ENCODE measurements at regions not wholly inside any gene's neighbourhood (a gene's known extent, or its start where the extent isn't known, plus 50 kb on each side); places are given as distances from the start of the nearest gene placed in this dataset.
"Not testable (repeated sequence)": the region's sequence is repeated elsewhere in the genome, so short reads cannot be mapped to it uniquely, and the experiment has no call there.

GRCh38 chr18:55731594-55732042 is 143.6 kb upstream of the TCF4 start:
- H3K4me3 ChIP-seq (ENCODE audit: low read length) = no peak overlapping the region
- DNase-seq (ENCODE audit: low read depth) = no peak
- no peak for TF ChIP-seq CTCF (conservative IDR thresholded peaks at IDR 0.05; ENCODE audit: low read length)

GRCh38 chr18:55721006-55721405 is 133.0 kb upstream of the TCF4 start:
- H3K4me3 ChIP-seq (ENCODE audit: low read length); DNase-seq (ENCODE audit: low read depth): not testable (repeated sequence)

GRCh38 chr18:55713707-55714106 is 125.7 kb upstream of the TCF4 start:
- TF ChIP-seq CTCF (conservative IDR thresholded peaks at IDR 0.05; ENCODE audit: low read length) = no peak
- H3K4me3 ChIP-seq (ENCODE audit: low read length) = no peak overlapping the region
- DNase-seq (ENCODE audit: low read depth) = no peak

GRCh38 chr18:55706898-55707297 is 118.9 kb upstream of the TCF4 start:
- no peak overlapping the region for H3K4me3 ChIP-seq (ENCODE audit: low read length)
- peak; percentile 93 for DNase-seq (ENCODE audit: low read depth)
- no peak for TF ChIP-seq CTCF (conservative IDR thresholded peaks at IDR 0.05; ENCODE audit: low read length)

- peak; percentile 20; the same call in 1 of the 2 replicates for TF ChIP-seq CTCF (conservative IDR thresholded peaks at IDR 0.05; ENCODE audit: low read length)
- peak; percentile 11 for DNase-seq (ENCODE audit: low read depth)
Measured at GRCh38 chr18:55699233-55699765, 111.3 kb upstream of the TCF4 start.

GRCh38 chr18:55696811-55697210 is 108.8 kb upstream of the TCF4 start:
- TF ChIP-seq CTCF (conservative IDR thresholded peaks at IDR 0.05; ENCODE audit: low read length) = no peak
- no peak overlapping the region for H3K4me3 ChIP-seq (ENCODE audit: low read length)
- DNase-seq (ENCODE audit: low read depth) = no peak

More at GRCh38 chr18:55699233-55699765, 111.3 kb upstream of the TCF4 start:
- H3K4me3 ChIP-seq (ENCODE audit: low read length) = no peak overlapping the region

GRCh38 chr18:55695091-55695490 is 107.1 kb upstream of the TCF4 start:
- no peak for DNase-seq (ENCODE audit: low read depth)
- TF ChIP-seq CTCF (conservative IDR thresholded peaks at IDR 0.05; ENCODE audit: low read length) = no peak
- no peak overlapping the region for H3K4me3 ChIP-seq (ENCODE audit: low read length)

- peak; percentile 22 for DNase-seq (ENCODE audit: low read depth)
- TF ChIP-seq CTCF (conservative IDR thresholded peaks at IDR 0.05; ENCODE audit: low read length) = no peak
- H3K4me3 ChIP-seq (ENCODE audit: low read length) = no peak overlapping the region
Measured at GRCh38 chr18:55694291-55694690, 106.3 kb upstream of the TCF4 start.
